ENCODE measurements at regions not wholly inside any gene's neighbourhood (a gene's known extent, or its start where the extent isn't known, plus 50 kb on each side); places are given as distances from the start of the nearest gene placed in this dataset.

GRCh38 chr3:102750322-102750721 is 315.5 kb downstream of the ZPLD1 start:
- no peaks in the 10 kb centered on the region for H3K9me3 Mint-ChIP-seq
- Histone ChIP-seq H3K4ac (ENCODE audit: low read depth, low read length) (no peak overlapping the region), H3K23ac (ENCODE audit: insufficient read length, low read depth, low read length) (no peak overlapping the region), H3K27ac (ENCODE audit: insufficient read length, low read depth, low read length) (no peak overlapping the region), H2BK5ac (ENCODE audit: insufficient read length, low read length) (no peak overlapping the region), H4K20me1 (ENCODE audit: control insufficient read depth, insufficient read depth, insufficient read length) (no peaks in the 10 kb centered on the region), H3K23me2 (ENCODE audit: insufficient read length, low read depth, low read length, poor library complexity, severe bottlenecking) (no peaks in the 10 kb centered on the region), H3K4me1 (ENCODE audit: insufficient read depth, low read length) (no peaks in the 10 kb centered on the region; the same call in 1 of the 2 replicates), H3K14ac (ENCODE audit: insufficient read depth, low read length) (no peak overlapping the region), H3K27me3 (ENCODE audit: insufficient read depth, low read length) (no peaks in the 10 kb centered on the region), H3K9ac (ENCODE audit: extremely low read depth, insufficient read length, low read length) (no peak overlapping the region), H3K56ac (ENCODE audit: insufficient read length, low read depth, low read length) (no peak overlapping the region), H2AFZ (ENCODE audit: low read length) (no peak overlapping the region), H2BK12ac (ENCODE audit: insufficient read length, low read depth, low read length) (no peak overlapping the region), H3K18ac (ENCODE audit: insufficient read length, low read depth, low read length) (no peak overlapping the region), H2AK5ac (ENCODE audit: insufficient read length, low read length) (no peak overlapping the region), H4K8ac (replicated peaks; ENCODE audit: insufficient read length, low read depth, low read length) (no peak overlapping the region), H2BK20ac (ENCODE audit: low read depth, low read length, poor library complexity, severe bottlenecking) (no peak overlapping the region), H4K91ac (ENCODE audit: insufficient read length, low read depth, low read length) (no peak overlapping the region), H3K9me3 (ENCODE audit: control insufficient read depth, low read depth, low read length) (no peaks in the 10 kb centered on the region), H2BK15ac (ENCODE audit: low read depth, low read length) (no peak overlapping the region), H3K79me2 (ENCODE audit: insufficient read depth, low read length) (no peaks in the 10 kb centered on the region), H3T11ph (ENCODE audit: low read length) (no peak overlapping the region), H3K79me1 (ENCODE audit: insufficient read depth, low read depth, low read length, poor library complexity, severe bottlenecking) (no peaks in the 10 kb centered on the region), H3K4me2 (ENCODE audit: insufficient read depth, insufficient read length, low read length) (no peak overlapping the region), H2BK120ac (ENCODE audit: low read depth, low read length, poor library complexity, severe bottlenecking) (no peak overlapping the region), H4K5ac (ENCODE audit: insufficient read length, low read depth, low read length) (no peak overlapping the region)
- DNase-seq, result no peak
- no peak overlapping the region for H3K4me3 Mint-ChIP-seq
- peaks cover 28 to 33% of the 10 kb centered on the region in 2 experiments for H3K4me1 Mint-ChIP-seq
- peak overlapping the region in 2 of 3 experiments; percentile 6 to 36; a peak in 1 of 7 replicates for H3K27ac Mint-ChIP-seq
- H3K27me3 Mint-ChIP-seq (ENCODE audit: low read depth), result no peaks in the 10 kb centered on the region
- WGBS (ENCODE audit: extremely low coverage, insufficient read length, low lambda C conversion rate), result 100% methylated on average over 2 of the region's 2 CpGs
- no peaks in the 10 kb centered on the region for H3K36me3 Mint-ChIP-seq (ENCODE audit: insufficient read depth in 1 of 3, low read depth in 3 of 3)
- no peak for TF ChIP-seq CTCF (conservative IDR thresholded peaks at IDR 0.05)
